Kidney (tissue), 13 donors: ENCODE measurements at regions not wholly inside any gene's neighbourhood (a gene's known extent, or its start where the extent isn't known, plus 50 kb on each side); places are given as distances from the start of the nearest gene placed in this dataset.

Experiments used
- DNase-seq, 5 donors: peaks; one replicate each; pipeline ENCODE4 v3.0.0-alpha.2; 2013 to 2020
- FAIRE-seq: peaks from 2 replicates; lab custom pipeline; 2012; peaks lifted over from hg19 to GRCh38; lab: Jason Lieb, UNC
- H3K27ac ChIP-seq, 2 donors: one replicate each; pipeline ENCODE4 v1.7.0; 2013; ENCODE audit warnings: low read depth in 2 of 2, low read length in 2 of 2, inconsistent platforms in 1 of 2
- H3K27me3 ChIP-seq: one replicate; pipeline ENCODE4 v1.7.1; 2013; ENCODE audit warnings: low read length, inconsistent platforms; ENCODE audit not compliant: control insufficient read depth, insufficient read depth
- H3K36me3 ChIP-seq, 3 donors: one replicate each; pipeline versions ENCODE4 v1.7.0 to v1.7.1; 2013; ENCODE audit warnings: low read length in 3 of 3, control low read depth in 1 of 3, inconsistent platforms in 1 of 3; ENCODE audit not compliant: insufficient read depth in 3 of 3, control insufficient read depth in 2 of 3
- H3K4me1 ChIP-seq, 3 donors: one replicate each; pipeline versions ENCODE4 v1.7.0 to v1.7.1; 2013; ENCODE audit warnings: low read length in 3 of 3, inconsistent platforms in 1 of 3, low read depth in 1 of 3; ENCODE audit not compliant: control insufficient read depth in 2 of 3, insufficient read depth in 2 of 3
- H3K4me3 ChIP-seq, 3 donors: one replicate each; pipeline versions ENCODE4 v1.7.0 to v1.8.1; 2013; ENCODE audit warnings: low read length in 3 of 3, control low read depth in 1 of 3, inconsistent platforms in 1 of 3
- H3K9ac ChIP-seq, 3 donors: one replicate each; pipeline versions ENCODE4 v1.7.0 to v1.7.1; 2013; ENCODE audit warnings: low read length in 3 of 3, control low read depth in 1 of 3, inconsistent platforms in 1 of 3
- H3K9me3 ChIP-seq, 3 donors: one replicate each; pipeline versions ENCODE4 v1.7.0 to v1.7.1; 2013; ENCODE audit warnings: low read length in 3 of 3, control low read depth in 1 of 3, inconsistent platforms in 1 of 3; ENCODE audit not compliant: control insufficient read depth in 2 of 3, insufficient read depth in 1 of 3
- intact Hi-C: fragments of 100-400 bp; cut with DNase I; formaldehyde crosslinking; loops from one replicate; pipeline ENCODE4 v1.11.1; 2022
- TF ChIP-seq, protein P1 (sequence below): IDR thresholded peaks from 3 replicates; pipeline ENCODE4 v1.5.1; 2012; ENCODE audit warnings: mild to moderate bottlenecking, moderate library complexity, borderline replicate concordance; ENCODE audit not compliant: insufficient read depth; ENCODE audit errors: extremely low read depth
- donor health status: control.
- donor health status: control.
- donor health status: control.
- donor health status: control.
- donor health status: control.
- donor health status: DM: yes; HTN: yes; CAD: no.
- donor health status: Normal renal cell carcinoma (clear cell type).

- DNase-seq (no peak), FAIRE-seq (no peak)
- H3K27me3 ChIP-seq, result no peaks in the 10 kb centered on the region
- intact Hi-C loops, result no loop called here
- TF ChIP-seq, protein P1, sequence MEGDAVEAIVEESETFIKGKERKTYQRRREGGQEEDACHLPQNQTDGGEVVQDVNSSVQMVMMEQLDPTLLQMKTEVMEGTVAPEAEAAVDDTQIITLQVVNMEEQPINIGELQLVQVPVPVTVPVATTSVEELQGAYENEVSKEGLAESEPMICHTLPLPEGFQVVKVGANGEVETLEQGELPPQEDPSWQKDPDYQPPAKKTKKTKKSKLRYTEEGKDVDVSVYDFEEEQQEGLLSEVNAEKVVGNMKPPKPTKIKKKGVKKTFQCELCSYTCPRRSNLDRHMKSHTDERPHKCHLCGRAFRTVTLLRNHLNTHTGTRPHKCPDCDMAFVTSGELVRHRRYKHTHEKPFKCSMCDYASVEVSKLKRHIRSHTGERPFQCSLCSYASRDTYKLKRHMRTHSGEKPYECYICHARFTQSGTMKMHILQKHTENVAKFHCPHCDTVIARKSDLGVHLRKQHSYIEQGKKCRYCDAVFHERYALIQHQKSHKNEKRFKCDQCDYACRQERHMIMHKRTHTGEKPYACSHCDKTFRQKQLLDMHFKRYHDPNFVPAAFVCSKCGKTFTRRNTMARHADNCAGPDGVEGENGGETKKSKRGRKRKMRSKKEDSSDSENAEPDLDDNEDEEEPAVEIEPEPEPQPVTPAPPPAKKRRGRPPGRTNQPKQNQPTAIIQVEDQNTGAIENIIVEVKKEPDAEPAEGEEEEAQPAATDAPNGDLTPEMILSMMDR, result no peak
- no peak overlapping the region for H3K27ac ChIP-seq
- no peaks in the 10 kb centered on the region for H3K4me1 ChIP-seq
- H3K4me3 ChIP-seq, result no peak overlapping the region
- H3K9ac ChIP-seq, result no peak overlapping the region
- H3K9me3 ChIP-seq, result no peaks in the 10 kb centered on the region
- no peaks in the 10 kb centered on the region for H3K36me3 ChIP-seq
Observed at GRCh38 chr2:150341982-150342680, 145.3 kb downstream of the RND3 start.

DNA sequence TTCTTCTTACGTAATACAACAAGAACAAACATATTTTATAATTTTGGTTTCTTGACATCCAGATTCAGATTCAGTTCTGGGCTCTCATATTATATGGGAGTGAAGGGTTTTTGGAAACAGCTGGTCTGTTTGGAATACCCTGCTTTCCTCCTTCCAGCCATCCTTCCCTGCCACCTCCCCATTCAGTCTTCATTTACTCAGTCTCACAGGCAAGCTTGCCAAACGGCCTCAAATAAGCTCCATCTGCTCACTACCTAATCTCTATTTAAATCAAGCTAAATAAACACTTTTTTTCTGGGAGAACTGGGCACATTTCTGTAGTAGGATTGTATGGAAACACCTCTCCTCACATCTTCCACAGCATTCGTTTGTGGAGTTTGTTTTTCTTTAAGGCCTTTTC lies 147.5 kb downstream of the RND3 start:
- no peak for DNase-seq
- no peak overlapping the region for H3K9ac ChIP-seq
- intact Hi-C loops, result no loop called here
- H3K27me3 ChIP-seq, result no peaks in the 10 kb centered on the region
- TF ChIP-seq, protein P1, result no peak
- H3K36me3 ChIP-seq, result no peaks in the 10 kb centered on the region
- no peaks in the 10 kb centered on the region for H3K9me3 ChIP-seq
- FAIRE-seq, result no peak
- H3K4me3 ChIP-seq, result no peak overlapping the region
- H3K4me1 ChIP-seq, result no peaks in the 10 kb centered on the region
- H3K27ac ChIP-seq, result no peak overlapping the region

DNA sequence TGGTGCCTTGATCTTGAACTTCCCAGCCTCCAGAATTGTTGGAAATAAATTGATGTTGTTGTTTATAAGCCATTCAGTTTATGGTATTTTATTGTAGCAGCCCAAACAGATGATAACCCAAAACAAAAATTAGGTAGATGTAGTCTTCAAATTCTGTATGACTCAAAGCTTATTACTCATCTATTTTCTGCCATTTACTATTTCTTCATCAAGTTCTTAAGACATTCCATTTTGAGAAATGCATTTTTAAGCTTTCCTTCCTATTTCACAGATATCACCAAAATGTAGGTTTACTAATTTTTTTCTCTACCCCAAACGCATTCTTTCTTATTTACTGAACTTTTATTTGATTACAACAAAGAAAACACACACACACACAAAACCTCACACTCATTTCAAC lies 148.2 kb downstream of the RND3 start:
- Histone ChIP-seq H3K27me3 (no peaks in the 10 kb centered on the region), H3K4me3 (no peak overlapping the region), H3K36me3 (no peaks in the 10 kb centered on the region), H3K9ac (no peak overlapping the region), H3K4me1 (no peaks in the 10 kb centered on the region), H3K27ac (no peak overlapping the region), H3K9me3 (no peaks in the 10 kb centered on the region)
- intact Hi-C loops, result no loop called here
- TF ChIP-seq, protein P1, result no peak
- DNase-seq (no peak), FAIRE-seq (no peak)

DNA sequence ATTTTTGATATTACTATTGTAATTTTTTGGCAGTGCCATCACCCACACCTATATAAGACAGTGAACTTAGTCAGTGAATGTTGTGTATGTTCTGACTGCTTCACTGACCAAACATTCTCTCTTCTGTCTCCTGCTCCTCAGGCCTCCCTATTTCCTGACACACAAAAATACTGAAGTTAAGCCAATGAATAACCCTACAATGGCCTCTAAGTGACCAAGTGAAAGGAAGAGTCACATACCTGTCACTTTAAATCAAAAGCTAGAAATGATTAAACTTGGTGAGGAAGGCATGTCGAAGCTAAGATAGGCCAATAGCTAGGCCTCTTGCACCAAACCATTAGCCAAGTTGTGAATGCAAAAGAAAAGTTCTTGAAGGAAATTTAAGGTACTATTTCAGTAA lies 151.9 kb downstream of the RND3 start:
- Histone ChIP-seq H3K27me3 (no peaks in the 10 kb centered on the region), H3K4me1 (no peaks in the 10 kb centered on the region), H3K9ac (no peak overlapping the region), H3K4me3 (no peak overlapping the region), H3K27ac (no peak overlapping the region), H3K36me3 (no peaks in the 10 kb centered on the region), H3K9me3 (no peaks in the 10 kb centered on the region)
- intact Hi-C loops, result no loop called here
- peak in 2 of 5 donors; percentile 3 to 6 for DNase-seq
- TF ChIP-seq, protein P1, result no peak
- FAIRE-seq, result no peak
